OCI-LY3 (cell line): ENCODE measurements at regions not wholly inside any gene's neighbourhood (a gene's known extent, or its start where the extent isn't known, plus 50 kb on each side); places are given as distances from the start of the nearest gene placed in this dataset.

Source experiments
- H2AFZ ChIP-seq: fragments of 200-600, 300-600 bp; shearing (Covaris generic); 2 replicates; pipeline ENCODE4 v1.6.0; 2014; ENCODE audit warnings: antibody characterized with exemption, low read depth, low read length
- H3K27ac ChIP-seq: fragments of 200-600, 300-600 bp; sonication (generic); 2 replicates; pipeline ENCODE4 v1.5.1; 2014; ENCODE audit warnings: mild to moderate bottlenecking, low read length, moderate library complexity, mixed read lengths
- H3K27me3 ChIP-seq: fragments of 200-600, 300-600 bp; sonication (generic); 2 replicates; pipeline ENCODE4 v1.6.1; 2014; ENCODE audit warnings: low read depth, low read length, mixed read lengths
- H3K36me3 ChIP-seq: fragments of 200-600, 300-600 bp; sonication (generic); replicated peaks from 2 replicates; pipeline ENCODE3; 2014; ENCODE audit warnings: low read depth, low read length, mixed read lengths
- H3K4me1 ChIP-seq: fragments of 300-600, 200-600 bp; sonication (generic); 2 replicates; pipeline ENCODE4 v1.6.1; 2014; ENCODE audit warnings: low read length, mixed read lengths
- H3K4me2 ChIP-seq: fragments of 200-600, 300-600 bp; sonication (generic); 2 replicates; pipeline ENCODE4 v1.6.1; 2014; ENCODE audit warnings: low read length, mixed read lengths
- H3K4me3 ChIP-seq: fragments of 300-600, 200-600 bp; sonication (generic); 2 replicates; pipeline ENCODE4 v1.5.1; 2014; ENCODE audit warnings: antibody characterized with exemption, mild to moderate bottlenecking, low read length, moderate library complexity
- H3K79me2 ChIP-seq: fragments of 300-600, 200-600 bp; shearing (Covaris generic); 2 replicates; pipeline ENCODE4 v1.6.1; 2014; ENCODE audit warnings: mild to moderate bottlenecking, low read length, mixed read lengths
- H3K9ac ChIP-seq: fragments of 300-600, 200-600 bp; shearing (Covaris generic); 2 replicates; pipeline ENCODE4 v1.6.0; 2014; ENCODE audit warnings: mild to moderate bottlenecking, low read length, moderate library complexity
- H3K9me3 ChIP-seq: fragments of 200-600, 300-600 bp; shearing (Covaris generic); 2 replicates; pipeline ENCODE4 v1.6.1; 2014; ENCODE audit warnings: low read length, mixed read lengths; ENCODE audit not compliant: insufficient read depth
- H4K20me1 ChIP-seq: fragments of 200-600, 300-600 bp; sonication (generic); 2 replicates; pipeline ENCODE4 v1.6.1; 2016; ENCODE audit warnings: low read length, mixed read lengths; ENCODE audit not compliant: insufficient read depth
- EZH2phosphoT487 ChIP-seq: fragments of 200-600 bp; shearing (Covaris generic); IDR thresholded peaks from 2 replicates; pipeline ENCODE4 v1.6.1; 2018; ENCODE audit warnings: antibody characterized with exemption, mixed run types, low read depth
- TF ChIP-seq, protein P1 (sequence below): fragments of 200-600, 300-600 bp; sonication (generic); IDR thresholded peaks from 2 replicates; pipeline ENCODE4 v1.5.1; 2014; ENCODE audit warnings: antibody characterized with exemption, low read length, low read depth

DNA sequence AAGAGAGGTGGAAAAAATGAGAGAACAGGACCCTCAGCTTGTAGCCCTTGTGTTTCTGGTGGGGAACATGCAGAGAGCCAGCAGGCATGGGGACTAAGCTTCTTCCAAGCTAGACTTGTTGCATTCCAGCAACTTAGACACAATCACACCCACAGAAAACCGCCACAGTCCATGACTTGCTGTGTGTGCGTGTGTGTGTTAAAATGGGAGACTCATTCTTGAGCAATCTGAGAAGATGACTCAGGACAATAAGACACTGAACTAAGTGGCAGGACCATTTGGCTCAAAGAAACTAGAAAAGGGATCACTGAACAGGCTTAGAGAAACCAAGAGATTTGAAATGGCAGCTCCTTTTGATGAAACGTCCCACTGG, 78.0 kb downstream of the HLX start:
- Histone ChIP-seq H2AFZ (no peak overlapping the region), H3K9ac (no peak overlapping the region), H3K27ac (no peak overlapping the region), H3K79me2 (no peaks in the 10 kb centered on the region), H3K4me3 (no peak overlapping the region), H3K36me3 (no peaks in the 10 kb centered on the region), H3K4me1 (no peaks in the 10 kb centered on the region), H3K27me3 (no peaks in the 10 kb centered on the region), H3K4me2 (no peak overlapping the region), H4K20me1 (no peaks in the 10 kb centered on the region), H3K9me3 (no peaks in the 10 kb centered on the region)
- TF ChIP-seq, protein P1, sequence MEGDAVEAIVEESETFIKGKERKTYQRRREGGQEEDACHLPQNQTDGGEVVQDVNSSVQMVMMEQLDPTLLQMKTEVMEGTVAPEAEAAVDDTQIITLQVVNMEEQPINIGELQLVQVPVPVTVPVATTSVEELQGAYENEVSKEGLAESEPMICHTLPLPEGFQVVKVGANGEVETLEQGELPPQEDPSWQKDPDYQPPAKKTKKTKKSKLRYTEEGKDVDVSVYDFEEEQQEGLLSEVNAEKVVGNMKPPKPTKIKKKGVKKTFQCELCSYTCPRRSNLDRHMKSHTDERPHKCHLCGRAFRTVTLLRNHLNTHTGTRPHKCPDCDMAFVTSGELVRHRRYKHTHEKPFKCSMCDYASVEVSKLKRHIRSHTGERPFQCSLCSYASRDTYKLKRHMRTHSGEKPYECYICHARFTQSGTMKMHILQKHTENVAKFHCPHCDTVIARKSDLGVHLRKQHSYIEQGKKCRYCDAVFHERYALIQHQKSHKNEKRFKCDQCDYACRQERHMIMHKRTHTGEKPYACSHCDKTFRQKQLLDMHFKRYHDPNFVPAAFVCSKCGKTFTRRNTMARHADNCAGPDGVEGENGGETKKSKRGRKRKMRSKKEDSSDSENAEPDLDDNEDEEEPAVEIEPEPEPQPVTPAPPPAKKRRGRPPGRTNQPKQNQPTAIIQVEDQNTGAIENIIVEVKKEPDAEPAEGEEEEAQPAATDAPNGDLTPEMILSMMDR = no peak
- TF ChIP-seq EZH2phosphoT487 = no peak

DNA sequence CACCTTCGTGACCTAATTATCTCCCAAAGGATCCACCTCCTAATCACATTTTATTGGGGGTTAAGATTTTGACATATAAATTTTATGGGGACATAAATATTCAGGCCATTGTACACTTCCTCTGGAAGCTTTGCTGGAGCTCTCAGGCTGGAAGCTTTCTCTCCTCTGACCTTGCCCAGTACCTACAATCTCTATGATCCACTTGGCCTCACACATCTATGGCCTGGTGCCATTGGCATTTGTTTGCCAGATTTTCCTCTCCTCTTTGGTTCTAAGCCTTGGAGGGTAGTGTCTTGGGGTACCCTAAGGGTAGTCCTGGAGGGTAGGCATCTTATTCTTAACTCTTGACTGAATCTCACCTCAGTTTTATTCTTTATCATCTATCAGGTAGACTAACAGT, 79.0 kb downstream of the HLX start:
- Histone ChIP-seq H3K4me3 (no peak overlapping the region), H3K79me2 (no peaks in the 10 kb centered on the region), H3K36me3 (no peaks in the 10 kb centered on the region), H3K9ac (no peak overlapping the region), H3K9me3 (no peaks in the 10 kb centered on the region), H3K4me2 (no peak overlapping the region), H3K27ac (no peak overlapping the region), H2AFZ (no peak overlapping the region), H4K20me1 (no peaks in the 10 kb centered on the region), H3K4me1 (no peaks in the 10 kb centered on the region), H3K27me3 (no peaks in the 10 kb centered on the region)
- TF ChIP-seq EZH2phosphoT487 = no peak
- TF ChIP-seq, protein P1 = no peak

DNA sequence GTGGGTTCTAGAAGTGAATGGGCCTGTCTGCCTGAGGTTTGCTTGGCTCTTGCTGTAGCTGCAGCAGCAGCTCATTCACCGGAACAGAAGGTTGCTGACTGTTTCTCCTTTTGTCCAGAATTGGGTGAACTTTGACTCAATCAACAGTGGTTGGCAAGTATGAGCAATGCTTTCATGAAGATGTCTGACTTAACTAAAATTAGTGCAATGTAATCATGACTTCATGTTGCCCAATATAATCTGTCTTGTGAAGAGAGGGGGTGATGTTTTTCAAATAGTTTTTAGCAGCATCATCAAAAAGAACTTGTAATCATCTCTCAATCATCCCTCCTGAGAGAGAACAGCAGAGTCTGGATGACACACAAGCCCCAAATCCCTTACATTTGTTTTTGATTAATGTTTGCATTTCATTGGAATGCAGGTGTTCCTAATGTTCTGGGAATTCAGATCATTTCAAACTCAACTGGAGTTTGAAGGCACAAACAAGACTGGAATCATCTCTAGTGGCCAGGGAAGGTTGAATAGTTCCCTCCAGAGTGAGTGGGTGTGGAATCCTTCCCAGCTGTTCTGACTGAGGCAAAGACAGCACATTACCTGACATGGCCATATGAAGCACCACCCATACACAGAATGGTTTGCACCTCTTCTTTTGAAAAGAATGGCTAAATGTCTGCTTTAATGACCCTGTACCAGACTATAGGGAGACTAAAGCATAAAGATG, 82.9 kb downstream of the HLX start:
- TF ChIP-seq EZH2phosphoT487 = no peak
- TF ChIP-seq, protein P1 = no peak
- no peaks in the 10 kb centered on the region for H3K9me3 ChIP-seq
- H3K79me2 ChIP-seq = no peaks in the 10 kb centered on the region
- H3K4me2 ChIP-seq = no peak overlapping the region
- no peak overlapping the region for H3K27ac ChIP-seq
- no peaks in the 10 kb centered on the region for H4K20me1 ChIP-seq
- H3K27me3 ChIP-seq = no peaks in the 10 kb centered on the region
- no peak overlapping the region for H2AFZ ChIP-seq
- H3K4me1 ChIP-seq = no peaks in the 10 kb centered on the region
- no peak overlapping the region for H3K9ac ChIP-seq
- H3K4me3 ChIP-seq = no peak overlapping the region
- no peaks in the 10 kb centered on the region for H3K36me3 ChIP-seq

DNA sequence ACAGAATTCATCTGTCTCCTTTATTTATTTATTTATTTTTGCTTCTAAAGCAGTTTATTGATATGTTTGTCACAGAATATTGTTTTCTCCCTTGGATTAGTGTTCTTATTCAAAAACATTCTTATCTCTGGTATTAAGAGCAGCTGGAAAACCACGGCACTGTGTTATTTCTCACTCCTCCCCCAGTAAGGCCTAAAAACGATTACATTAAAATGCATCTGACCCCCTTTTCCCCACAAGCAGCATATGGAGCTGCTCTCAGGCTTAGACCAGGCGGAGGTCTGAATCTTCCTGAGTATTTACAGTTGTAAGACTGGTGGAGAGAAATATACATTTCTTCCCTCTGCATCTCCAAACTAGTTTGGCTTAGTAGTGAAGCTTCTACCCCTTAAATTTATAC, 86.8 kb downstream of the HLX start:
- no peak for TF ChIP-seq EZH2phosphoT487
- TF ChIP-seq, protein P1 = no peak
- no peak overlapping the region for H3K27ac ChIP-seq
- H3K79me2 ChIP-seq = no peaks in the 10 kb centered on the region
- no peak overlapping the region for H3K4me2 ChIP-seq
- no peaks in the 10 kb centered on the region for H3K4me1 ChIP-seq
- H3K9ac ChIP-seq = no peak overlapping the region
- H3K9me3 ChIP-seq = no peaks in the 10 kb centered on the region
- no peaks in the 10 kb centered on the region for H4K20me1 ChIP-seq
- H3K36me3 ChIP-seq = no peaks in the 10 kb centered on the region
- no peak overlapping the region for H2AFZ ChIP-seq
- no peaks in the 10 kb centered on the region for H3K27me3 ChIP-seq
- H3K4me3 ChIP-seq = no peak overlapping the region
